Gastroesophageal sphincter (tissue), 3 donors: ENCODE measurements at regions not wholly inside any gene's neighbourhood (a gene's known extent, or its start where the extent isn't known, plus 50 kb on each side); places are given as distances from the start of the nearest gene placed in this dataset.

ENCODE experiments used
- EP300 ChIP-seq: sonication (generic); formaldehyde crosslinking; IDR thresholded peaks from one replicate; pipeline ENCODE4 v1.6.1; 2017; ENCODE audit warnings: antibody characterized with exemption, mild to moderate bottlenecking
- POLR2A ChIP-seq, 2 donors: fragments of 450-650 bp; IDR thresholded peaks; one replicate each; pipeline ENCODE4 v1.6.1; 2017; ENCODE audit warnings: antibody characterized with exemption in 2 of 2, mild to moderate bottlenecking in 2 of 2, moderate library complexity in 1 of 2
- POLR2AphosphoS5 ChIP-seq: sonication (generic); formaldehyde crosslinking; IDR thresholded peaks from one replicate; pipeline ENCODE4 v1.6.1; 2017; ENCODE audit warnings: antibody characterized with exemption
- TF ChIP-seq, protein P1 (sequence below), 4 experiments: fragments of 200-600 bp in 2 of 4; fragments of 450-650 bp in 2 of 4; sonication (generic) in 1 of 4; IDR thresholded peaks; one replicate each; pipeline ENCODE4 v1.5.1; 2017 to 2019; ENCODE audit warnings: antibody characterized with exemption in 4 of 4, mild to moderate bottlenecking in 2 of 4, moderate library complexity in 2 of 4

DNA sequence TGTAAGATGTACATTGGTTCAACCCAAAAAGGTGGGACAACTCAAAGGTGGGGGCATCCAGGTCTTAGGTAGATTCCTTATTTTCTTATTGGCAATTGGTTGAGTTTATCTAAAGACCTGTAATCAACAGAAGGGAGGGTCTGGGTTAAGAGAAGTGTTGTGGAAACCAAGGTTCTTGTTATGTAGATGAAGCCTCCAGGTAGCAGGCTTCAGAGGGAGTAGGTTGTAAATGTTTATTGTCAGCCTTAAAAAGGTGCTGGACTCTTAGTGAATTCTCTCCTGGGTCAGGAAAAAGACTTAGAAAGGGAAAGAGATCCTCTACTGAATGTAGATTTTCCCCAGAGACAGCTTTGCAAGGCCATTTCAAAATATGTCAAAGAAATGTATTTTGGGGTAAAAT, 125.3 kb upstream of the NDUFV2 start:
- TF ChIP-seq, protein P1, sequence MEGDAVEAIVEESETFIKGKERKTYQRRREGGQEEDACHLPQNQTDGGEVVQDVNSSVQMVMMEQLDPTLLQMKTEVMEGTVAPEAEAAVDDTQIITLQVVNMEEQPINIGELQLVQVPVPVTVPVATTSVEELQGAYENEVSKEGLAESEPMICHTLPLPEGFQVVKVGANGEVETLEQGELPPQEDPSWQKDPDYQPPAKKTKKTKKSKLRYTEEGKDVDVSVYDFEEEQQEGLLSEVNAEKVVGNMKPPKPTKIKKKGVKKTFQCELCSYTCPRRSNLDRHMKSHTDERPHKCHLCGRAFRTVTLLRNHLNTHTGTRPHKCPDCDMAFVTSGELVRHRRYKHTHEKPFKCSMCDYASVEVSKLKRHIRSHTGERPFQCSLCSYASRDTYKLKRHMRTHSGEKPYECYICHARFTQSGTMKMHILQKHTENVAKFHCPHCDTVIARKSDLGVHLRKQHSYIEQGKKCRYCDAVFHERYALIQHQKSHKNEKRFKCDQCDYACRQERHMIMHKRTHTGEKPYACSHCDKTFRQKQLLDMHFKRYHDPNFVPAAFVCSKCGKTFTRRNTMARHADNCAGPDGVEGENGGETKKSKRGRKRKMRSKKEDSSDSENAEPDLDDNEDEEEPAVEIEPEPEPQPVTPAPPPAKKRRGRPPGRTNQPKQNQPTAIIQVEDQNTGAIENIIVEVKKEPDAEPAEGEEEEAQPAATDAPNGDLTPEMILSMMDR (IDR thresholded peaks at IDR 0.05) = no peak
- TF ChIP-seq POLR2A (IDR thresholded peaks at IDR 0.05) (no peak), EP300 (no peak), POLR2AphosphoS5 (no peak)
